Karpas-422 (cell line): ENCODE measurements at regions not wholly inside any gene's neighbourhood (a gene's known extent, or its start where the extent isn't known, plus 50 kb on each side); places are given as distances from the start of the nearest gene placed in this dataset.

Source experiments
- DNase-seq: peaks from one replicate; pipeline ENCODE4 v3.0.0-alpha.2; 2015
- H2AFZ ChIP-seq: fragments of 200-600 bp; sonication (generic); 2 replicates; pipeline ENCODE4 v1.6.1; 2014; ENCODE audit warnings: antibody characterized with exemption, low read length, mixed read lengths
- H3K27ac ChIP-seq: fragments of 200-600 bp; sonication (generic); 2 replicates; pipeline ENCODE4 v1.5.1; 2014; ENCODE audit warnings: mild to moderate bottlenecking, low read length, moderate library complexity
- H3K27me3 ChIP-seq: fragments of 200-600 bp; sonication (generic); 2 replicates; pipeline ENCODE4 v1.6.1; 2014; ENCODE audit warnings: low read length, mixed read lengths
- H3K36me3 ChIP-seq: fragments of 200-600 bp; sonication (generic); 2 replicates; pipeline ENCODE4 v1.6.1; 2014; ENCODE audit warnings: low read length, mixed read lengths; ENCODE audit not compliant: insufficient read depth
- H3K4me1 ChIP-seq: fragments of 200-600 bp; sonication (generic); 2 replicates; pipeline ENCODE4 v1.6.1; 2014; ENCODE audit warnings: mild to moderate bottlenecking, low read length, mixed read lengths
- H3K4me2 ChIP-seq: fragments of 200-600 bp; sonication (generic); 2 replicates; pipeline ENCODE4 v1.6.1; 2014; ENCODE audit warnings: low read length, low read depth, mild to moderate bottlenecking; ENCODE audit not compliant: poor library complexity, severe bottlenecking
- H3K4me3 ChIP-seq: fragments of 200-600 bp; sonication (generic); 2 replicates; pipeline ENCODE4 v1.5.1; 2014; ENCODE audit warnings: mild to moderate bottlenecking, antibody characterized with exemption, low read length, mixed read lengths
- H3K79me2 ChIP-seq: fragments of 200-600 bp; sonication (generic); 2 replicates; pipeline ENCODE4 v1.6.1; 2014; ENCODE audit warnings: mild to moderate bottlenecking, low read length, mixed read lengths
- H3K9ac ChIP-seq: fragments of 200-600 bp; sonication (generic); 2 replicates; pipeline ENCODE4 v1.6.0; 2014; ENCODE audit warnings: low read length
- H3K9me2 ChIP-seq: fragments of 200-600 bp; sonication (generic), shearing (Covaris generic); replicated peaks from 2 replicates; pipeline ENCODE4 v1.6.0; 2014; ENCODE audit warnings: mild to moderate bottlenecking, low read length, moderate library complexity; ENCODE audit not compliant: insufficient read depth
- H3K9me3 ChIP-seq: fragments of 300-700, 200-600 bp; sonication (generic); 2 replicates; pipeline ENCODE4 v1.6.1; 2014; ENCODE audit warnings: low read length, mixed read lengths
- H4K20me1 ChIP-seq: fragments of 200-600 bp; sonication (generic); 2 replicates; pipeline ENCODE4 v1.6.1; 2014; ENCODE audit warnings: mild to moderate bottlenecking, antibody characterized with exemption, low read length, low read depth; ENCODE audit not compliant: insufficient read depth

GRCh38 chr2:15727396-15728244 is 136.0 kb downstream of the DDX1 start:
- Histone ChIP-seq H4K20me1 (no peaks in the 10 kb centered on the region), H3K27ac (no peak overlapping the region), H3K36me3 (no peaks in the 10 kb centered on the region), H2AFZ (no peak overlapping the region), H3K27me3 (no peaks in the 10 kb centered on the region), H3K9me2 (no peaks in the 10 kb centered on the region), H3K4me1 (peaks cover 32% of the 10 kb centered on the region), H3K4me2 (no peak overlapping the region), H3K79me2 (no peaks in the 10 kb centered on the region), H3K9me3 (no peaks in the 10 kb centered on the region), H3K4me3 (no peak overlapping the region), H3K9ac (no peak overlapping the region)
- DNase-seq = no peak

GRCh38 chr2:15728245-15728938 is 136.7 kb downstream of the DDX1 start:
- no peaks in the 10 kb centered on the region for H3K9me2 ChIP-seq
- no peak overlapping the region for H2AFZ ChIP-seq
- no peaks in the 10 kb centered on the region for H3K79me2 ChIP-seq
- no peaks in the 10 kb centered on the region for H3K36me3 ChIP-seq
- no peak overlapping the region for H3K4me2 ChIP-seq
- no peak for DNase-seq
- no peak overlapping the region for H3K9ac ChIP-seq
- H3K4me3 ChIP-seq = no peak overlapping the region
- H3K4me1 ChIP-seq = peaks cover 40% of the 10 kb centered on the region
- H4K20me1 ChIP-seq = no peaks in the 10 kb centered on the region
- H3K27ac ChIP-seq = no peak overlapping the region
- H3K9me3 ChIP-seq = no peaks in the 10 kb centered on the region
- H3K27me3 ChIP-seq = no peaks in the 10 kb centered on the region

- Histone ChIP-seq H3K27me3 (no peaks in the 10 kb centered on the region), H4K20me1 (no peaks in the 10 kb centered on the region), H2AFZ (no peak overlapping the region), H3K79me2 (no peaks in the 10 kb centered on the region), H3K4me3 (no peak overlapping the region), H3K9me3 (no peaks in the 10 kb centered on the region), H3K27ac (no peak overlapping the region), H3K4me1 (peaks cover 46% of the 10 kb centered on the region), H3K4me2 (no peak overlapping the region), H3K36me3 (no peaks in the 10 kb centered on the region), H3K9me2 (no peaks in the 10 kb centered on the region), H3K9ac (no peak overlapping the region)
- DNase-seq = no peak
Measured at GRCh38 chr2:15729001-15729400, 137.3 kb downstream of the DDX1 start.

GRCh38 chr2:15729709-15730544 is 138.3 kb downstream of the DDX1 start:
- Histone ChIP-seq H3K27ac (no peak overlapping the region), H3K9ac (no peak overlapping the region), H3K4me3 (peak overlapping the region; percentile 38; the same call in 1 of the 2 replicates), H2AFZ (no peak overlapping the region), H3K9me2 (no peaks in the 10 kb centered on the region), H3K9me3 (no peaks in the 10 kb centered on the region), H3K4me1 (peaks cover 55% of the 10 kb centered on the region), H3K36me3 (no peaks in the 10 kb centered on the region), H3K79me2 (no peaks in the 10 kb centered on the region), H3K4me2 (peak overlapping the region; percentile 69), H4K20me1 (no peaks in the 10 kb centered on the region), H3K27me3 (no peaks in the 10 kb centered on the region)
- DNase-seq = peak; percentile 46

GRCh38 chr2:15730545-15731212 is 139.0 kb downstream of the DDX1 start:
- H3K4me2 ChIP-seq = peak overlapping the region; percentile 69
- no peak overlapping the region for H2AFZ ChIP-seq
- H3K36me3 ChIP-seq = no peaks in the 10 kb centered on the region
- H3K4me1 ChIP-seq = peaks cover 62% of the 10 kb centered on the region
- no peaks in the 10 kb centered on the region for H3K27me3 ChIP-seq
- H3K9ac ChIP-seq = peak overlapping the region; percentile 27; the same call in 1 of the 2 replicates
- no peak overlapping the region for H3K27ac ChIP-seq
- peak; percentile 51 for DNase-seq
- H3K79me2 ChIP-seq = no peaks in the 10 kb centered on the region
- no peaks in the 10 kb centered on the region for H4K20me1 ChIP-seq
- no peaks in the 10 kb centered on the region for H3K9me2 ChIP-seq
- H3K9me3 ChIP-seq = no peaks in the 10 kb centered on the region
- peak overlapping the region; percentile 38; the same call in 1 of the 2 replicates for H3K4me3 ChIP-seq

GRCh38 chr2:15731213-15731888 is 139.7 kb downstream of the DDX1 start:
- DNase-seq = no peak
- Histone ChIP-seq H3K27me3 (no peaks in the 10 kb centered on the region), H3K4me3 (peak overlapping the region; percentile 52; the same call in 1 of the 2 replicates), H3K4me1 (peaks cover 69% of the 10 kb centered on the region), H4K20me1 (no peaks in the 10 kb centered on the region), H3K36me3 (no peaks in the 10 kb centered on the region), H3K4me2 (peak overlapping the region; percentile 69), H3K9ac (peak overlapping the region; percentile 27; the same call in 1 of the 2 replicates), H3K27ac (peak overlapping the region; percentile 21; the same call in 1 of the 2 replicates), H2AFZ (no peak overlapping the region), H3K9me3 (no peaks in the 10 kb centered on the region), H3K9me2 (no peaks in the 10 kb centered on the region), H3K79me2 (no peaks in the 10 kb centered on the region)

- no peaks in the 10 kb centered on the region for H3K79me2 ChIP-seq
- DNase-seq = no peak
- H3K36me3 ChIP-seq = no peaks in the 10 kb centered on the region
- H3K9me3 ChIP-seq = no peaks in the 10 kb centered on the region
- H3K27me3 ChIP-seq = no peaks in the 10 kb centered on the region
- no peaks in the 10 kb centered on the region for H4K20me1 ChIP-seq
- H3K4me1 ChIP-seq = peaks cover 74% of the 10 kb centered on the region
- H3K27ac ChIP-seq = peak overlapping the region; percentile 21; the same call in 1 of the 2 replicates
- H3K9me2 ChIP-seq = no peaks in the 10 kb centered on the region
- H3K4me3 ChIP-seq = peak overlapping the region; percentile 52; the same call in 1 of the 2 replicates
- peak overlapping the region; percentile 69 for H3K4me2 ChIP-seq
- H3K9ac ChIP-seq = peak overlapping the region; percentile 11; the same call in 1 of the 2 replicates
- no peak overlapping the region for H2AFZ ChIP-seq
Measured at GRCh38 chr2:15731889-15732271, 140.2 kb downstream of the DDX1 start.
